Parathyroid adenoma (tissue), 2 donors: ENCODE measurements at regions not wholly inside any gene's neighbourhood (a gene's known extent, or its start where the extent isn't known, plus 50 kb on each side); places are given as distances from the start of the nearest gene placed in this dataset.

ENCODE experiments used
- H2AFZ ChIP-seq: fragments of 300-600 bp; sonication (generic); one replicate; pipeline ENCODE4 v1.7.0; 2017; ENCODE audit warnings: antibody characterized with exemption, mild to moderate bottlenecking
- H3K27ac ChIP-seq: fragments of 300-600 bp; sonication (generic); one replicate; pipeline ENCODE4 v1.7.0; 2017
- H3K27me3 ChIP-seq: fragments of 300-600 bp; sonication (generic); one replicate; pipeline ENCODE4 v1.7.0; 2017; ENCODE audit warnings: low read length; ENCODE audit not compliant: control insufficient read depth, insufficient read depth
- H3K36me3 ChIP-seq: fragments of 300-600 bp; sonication (generic); one replicate; pipeline ENCODE4 v1.7.0; 2017; ENCODE audit warnings: low read length; ENCODE audit not compliant: control insufficient read depth, insufficient read depth
- H3K4me1 ChIP-seq: fragments of 300-600 bp; sonication (generic); one replicate; pipeline ENCODE4 v1.7.0; 2017; ENCODE audit warnings: control low read depth
- H3K4me2 ChIP-seq: fragments of 300-600 bp; sonication (generic); one replicate; pipeline ENCODE4 v1.7.0; 2017; ENCODE audit warnings: low read length
- H3K4me3 ChIP-seq: fragments of 300-600 bp; sonication (generic); one replicate; pipeline ENCODE4 v1.7.0; 2017; ENCODE audit warnings: low read depth, low read length
- H3K79me2 ChIP-seq: fragments of 300-600 bp; sonication (generic); one replicate; pipeline ENCODE4 v1.7.0; 2017; ENCODE audit warnings: control low read depth
- H3K9ac ChIP-seq: fragments of 300-600 bp; sonication (generic); one replicate; pipeline ENCODE4 v1.7.0; 2017; ENCODE audit warnings: mild to moderate bottlenecking
- H3K9me3 ChIP-seq: fragments of 300-600 bp; sonication (generic); one replicate; pipeline ENCODE4 v1.7.0; 2017; ENCODE audit warnings: low read length; ENCODE audit not compliant: control insufficient read depth
- CTCF ChIP-seq: fragments of 300-600 bp; sonication (generic); IDR thresholded peaks from one replicate; pipeline ENCODE4 v1.7.0; 2017; ENCODE audit warnings: antibody characterized with exemption, mild to moderate bottlenecking
- donor health status: primary hyperparathyroidism.

- Histone ChIP-seq H2AFZ (no peak overlapping the region), H3K27ac (no peak overlapping the region), H3K79me2 (no peaks in the 10 kb centered on the region), H3K27me3 (no peaks in the 10 kb centered on the region), H3K4me2 (no peak overlapping the region), H3K9ac (no peak overlapping the region), H3K9me3 (no peaks in the 10 kb centered on the region), H3K4me1 (no peaks in the 10 kb centered on the region), H3K4me3 (no peak overlapping the region), H3K36me3 (no peaks in the 10 kb centered on the region)
- no peak for TF ChIP-seq CTCF
These were observed 522.9 kb upstream of the NR3C2 start for GRCh38 chr4:148965080-148965479.

- no peaks in the 10 kb centered on the region for H3K9me3 ChIP-seq
- no peaks in the 10 kb centered on the region for H3K4me1 ChIP-seq
- no peaks in the 10 kb centered on the region for H3K79me2 ChIP-seq
- no peak overlapping the region for H3K27ac ChIP-seq
- H3K36me3 ChIP-seq = no peaks in the 10 kb centered on the region
- no peak overlapping the region for H3K4me3 ChIP-seq
- no peaks in the 10 kb centered on the region for H3K27me3 ChIP-seq
- no peak overlapping the region for H3K9ac ChIP-seq
- no peak for TF ChIP-seq CTCF
- H3K4me2 ChIP-seq = no peak overlapping the region
- H2AFZ ChIP-seq = no peak overlapping the region
These were observed 522.2 kb upstream of the NR3C2 start for GRCh38 chr4:148964456-148964855.

- Histone ChIP-seq H3K9ac (no peak overlapping the region), H3K4me1 (no peaks in the 10 kb centered on the region), H3K9me3 (no peaks in the 10 kb centered on the region), H3K4me2 (no peak overlapping the region), H3K79me2 (no peaks in the 10 kb centered on the region), H3K27me3 (no peaks in the 10 kb centered on the region), H3K4me3 (no peak overlapping the region), H2AFZ (no peak overlapping the region), H3K27ac (no peak overlapping the region), H3K36me3 (no peaks in the 10 kb centered on the region)
- no peak for TF ChIP-seq CTCF
These were observed 520.5 kb upstream of the NR3C2 start for GRCh38 chr4:148962539-148963290.

- no peak overlapping the region for H3K4me3 ChIP-seq
- H3K4me2 ChIP-seq = no peak overlapping the region
- H3K79me2 ChIP-seq = no peaks in the 10 kb centered on the region
- no peaks in the 10 kb centered on the region for H3K36me3 ChIP-seq
- no peak overlapping the region for H2AFZ ChIP-seq
- H3K4me1 ChIP-seq = no peaks in the 10 kb centered on the region
- H3K27ac ChIP-seq = no peak overlapping the region
- H3K9me3 ChIP-seq = no peaks in the 10 kb centered on the region
- no peaks in the 10 kb centered on the region for H3K27me3 ChIP-seq
- H3K9ac ChIP-seq = no peak overlapping the region
- TF ChIP-seq CTCF = no peak
These were observed 519.3 kb upstream of the NR3C2 start for GRCh38 chr4:148961526-148961925.

- no peak overlapping the region for H3K9ac ChIP-seq
- no peaks in the 10 kb centered on the region for H3K4me1 ChIP-seq
- H3K4me3 ChIP-seq = no peak overlapping the region
- no peak for TF ChIP-seq CTCF
- H3K27ac ChIP-seq = no peak overlapping the region
- H3K27me3 ChIP-seq = no peaks in the 10 kb centered on the region
- H3K36me3 ChIP-seq = no peaks in the 10 kb centered on the region
- H3K9me3 ChIP-seq = no peaks in the 10 kb centered on the region
- H2AFZ ChIP-seq = no peak overlapping the region
- no peak overlapping the region for H3K4me2 ChIP-seq
- no peaks in the 10 kb centered on the region for H3K79me2 ChIP-seq
These were observed 516.1 kb upstream of the NR3C2 start for GRCh38 chr4:148958317-148958716.
